ENCODE measurements at regions not wholly inside any gene's neighbourhood (a gene's known extent, or its start where the extent isn't known, plus 50 kb on each side); places are given as distances from the start of the nearest gene placed in this dataset.

DNA sequence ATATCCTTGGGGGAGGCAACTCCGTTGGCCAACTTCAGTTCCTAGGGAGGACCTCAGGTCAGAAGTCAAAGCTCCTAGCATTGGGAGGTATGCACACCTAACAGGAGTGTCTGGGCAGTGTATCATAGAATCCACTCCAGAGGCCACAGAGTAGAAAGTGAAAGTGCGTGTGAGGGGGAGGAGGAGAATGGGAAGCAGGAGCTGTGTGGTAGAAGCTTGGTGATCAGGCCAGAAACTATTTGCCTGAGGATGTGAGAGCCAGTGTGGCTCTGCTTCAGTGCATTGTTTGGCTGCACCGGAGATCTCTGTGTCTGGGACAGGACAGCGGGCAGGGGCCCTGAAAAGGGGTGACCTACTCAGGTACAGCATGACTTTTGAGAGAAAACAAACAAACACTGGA lies 557.4 kb upstream of the VSTM2A start:
- H3K36me3 ChIP-seq (replicated peaks in 1 of 2), result no peaks in the 10 kb centered on the region
- no peaks in the 10 kb centered on the region for H3K4me1 ChIP-seq (replicated peaks in 1 of 2)
- TF ChIP-seq, protein P1, sequence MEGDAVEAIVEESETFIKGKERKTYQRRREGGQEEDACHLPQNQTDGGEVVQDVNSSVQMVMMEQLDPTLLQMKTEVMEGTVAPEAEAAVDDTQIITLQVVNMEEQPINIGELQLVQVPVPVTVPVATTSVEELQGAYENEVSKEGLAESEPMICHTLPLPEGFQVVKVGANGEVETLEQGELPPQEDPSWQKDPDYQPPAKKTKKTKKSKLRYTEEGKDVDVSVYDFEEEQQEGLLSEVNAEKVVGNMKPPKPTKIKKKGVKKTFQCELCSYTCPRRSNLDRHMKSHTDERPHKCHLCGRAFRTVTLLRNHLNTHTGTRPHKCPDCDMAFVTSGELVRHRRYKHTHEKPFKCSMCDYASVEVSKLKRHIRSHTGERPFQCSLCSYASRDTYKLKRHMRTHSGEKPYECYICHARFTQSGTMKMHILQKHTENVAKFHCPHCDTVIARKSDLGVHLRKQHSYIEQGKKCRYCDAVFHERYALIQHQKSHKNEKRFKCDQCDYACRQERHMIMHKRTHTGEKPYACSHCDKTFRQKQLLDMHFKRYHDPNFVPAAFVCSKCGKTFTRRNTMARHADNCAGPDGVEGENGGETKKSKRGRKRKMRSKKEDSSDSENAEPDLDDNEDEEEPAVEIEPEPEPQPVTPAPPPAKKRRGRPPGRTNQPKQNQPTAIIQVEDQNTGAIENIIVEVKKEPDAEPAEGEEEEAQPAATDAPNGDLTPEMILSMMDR (IDR thresholded peaks at IDR 0.05), result no peak
- TF ChIP-seq POLR2A (IDR thresholded peaks at IDR 0.05), result no peak
- WGBS, 4 donors, result 63 to 71% (median 67%) methylated on average over 3 to 4 of the region's 4 CpGs
- DNase-seq, result peak in 1 of 7 donors; percentile 18
- no peak overlapping the region for H3K4me3 ChIP-seq
- no peaks in the 10 kb centered on the region for H3K9me3 ChIP-seq (replicated peaks in 1 of 3)
- H3K27ac ChIP-seq, result peak overlapping the region in 1 of 5 donors; percentile 45
- intact Hi-C loops (cut with DNase I), result no loop called here
- no peaks in the 10 kb centered on the region for H3K27me3 ChIP-seq

DNA sequence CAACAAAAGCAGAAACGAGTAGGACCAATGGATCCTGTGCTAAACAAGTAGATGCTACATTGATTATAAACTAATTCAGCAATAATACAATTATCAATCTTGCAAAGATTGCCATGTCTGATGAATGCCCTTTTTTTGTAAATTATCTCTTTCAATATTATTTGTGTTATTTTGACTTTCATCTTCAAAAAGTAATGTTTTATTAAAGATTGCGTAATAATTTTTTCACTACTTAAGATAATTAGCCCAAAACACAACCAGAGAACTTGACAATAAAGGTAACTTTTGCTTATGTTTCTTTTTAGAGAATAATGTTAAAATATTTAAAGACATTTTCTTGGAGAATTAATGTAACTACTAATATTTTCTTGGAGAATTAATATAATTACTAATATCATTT lies 553.8 kb upstream of the VSTM2A start:
- H3K4me3 ChIP-seq, result no peak overlapping the region
- TF ChIP-seq, protein P1 (IDR thresholded peaks at IDR 0.05), result no peak
- no peak for TF ChIP-seq POLR2A (IDR thresholded peaks at IDR 0.05)
- no peaks in the 10 kb centered on the region for H3K27me3 ChIP-seq
- no peaks in the 10 kb centered on the region for H3K9me3 ChIP-seq (replicated peaks in 1 of 3)
- H3K27ac ChIP-seq, result no peak overlapping the region
- intact Hi-C loops (cut with DNase I), result no loop called here
- H3K4me1 ChIP-seq (replicated peaks in 1 of 2), result no peaks in the 10 kb centered on the region
- WGBS, 4 donors, result 64 to 76% (median 69%) methylated on average over 2 of the region's 2 CpGs
- no peaks in the 10 kb centered on the region for H3K36me3 ChIP-seq (replicated peaks in 1 of 2)
- no peak for DNase-seq

DNA sequence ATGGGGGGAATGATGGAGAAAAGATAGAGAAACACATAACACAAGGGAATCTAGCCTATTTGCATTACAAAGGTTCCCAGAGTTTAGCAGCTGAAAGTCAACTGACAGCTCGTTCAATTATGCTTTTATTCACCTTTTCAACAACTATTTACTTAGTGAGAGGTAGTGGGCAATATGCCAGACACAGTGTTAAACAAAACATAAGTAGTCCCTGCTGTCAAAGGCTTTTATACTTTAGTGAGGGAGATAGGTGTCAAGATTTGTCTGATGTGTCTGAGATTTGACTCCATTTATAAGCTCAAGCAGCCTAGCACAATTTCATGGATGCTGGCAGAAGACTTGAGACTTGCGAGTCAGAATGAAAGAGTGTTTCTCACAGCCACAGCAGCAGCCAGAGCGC lies 549.0 kb upstream of the VSTM2A start:
- H3K27ac ChIP-seq, result no peak overlapping the region
- no peaks in the 10 kb centered on the region for H3K27me3 ChIP-seq
- 84 to 93% (median 86%) methylated on average over 1 to 3 of the region's 3 CpGs for WGBS, 4 donors
- no peak for TF ChIP-seq POLR2A (IDR thresholded peaks at IDR 0.05)
- TF ChIP-seq, protein P1 (IDR thresholded peaks at IDR 0.05), result no peak
- H3K36me3 ChIP-seq (replicated peaks in 1 of 2), result no peaks in the 10 kb centered on the region
- DNase-seq, result no peak
- no peak overlapping the region for H3K4me3 ChIP-seq
- H3K4me1 ChIP-seq (replicated peaks in 1 of 2), result no peaks in the 10 kb centered on the region
- intact Hi-C loops (cut with DNase I), result no loop called here
- no peaks in the 10 kb centered on the region for H3K9me3 ChIP-seq (replicated peaks in 1 of 3)

- Histone ChIP-seq H3K27me3 (no peaks in the 10 kb centered on the region), H3K9me3 (replicated peaks in 1 of 3) (no peaks in the 10 kb centered on the region), H3K4me1 (replicated peaks in 1 of 2) (no peaks in the 10 kb centered on the region), H3K36me3 (replicated peaks in 1 of 2) (no peaks in the 10 kb centered on the region), H3K27ac (no peak overlapping the region), H3K4me3 (no peak overlapping the region)
- WGBS, 4 donors, result 73 to 96% (median 81%) methylated on average over 1 of the region's 1 CpG
- intact Hi-C loops (cut with DNase I), result no loop called here
- TF ChIP-seq POLR2A (IDR thresholded peaks at IDR 0.05), result no peak
- TF ChIP-seq, protein P1 (IDR thresholded peaks at IDR 0.05), result no peak
- no peak for DNase-seq
Observed at GRCh38 chr7:53996876-53997275, 545.3 kb upstream of the VSTM2A start.

All from adrenal gland (tissue), 9 donors.